SU-DHL-6 (cell line): ENCODE measurements at regions not wholly inside any gene's neighbourhood (a gene's known extent, or its start where the extent isn't known, plus 50 kb on each side); places are given as distances from the start of the nearest gene placed in this dataset.

ENCODE experiments used
- H2AFZ ChIP-seq: fragments of 200-600 bp; sonication (generic); 2 replicates; pipeline ENCODE4 v1.6.1; 2014; ENCODE audit warnings: low read depth, mild to moderate bottlenecking, moderate library complexity, mixed read lengths, antibody characterized with exemption, low read length; ENCODE audit not compliant: severe bottlenecking
- H3F3A ChIP-seq: fragments of 200-600 bp; shearing (Covaris generic); 2 replicates; pipeline ENCODE4 v1.6.0; 2016; ENCODE audit warnings: antibody characterized with exemption, mild to moderate bottlenecking; ENCODE audit not compliant: insufficient read depth
- H3K27ac ChIP-seq: fragments of 200-600 bp; sonication (generic); 2 replicates; pipeline ENCODE4 v1.5.1; 2016; ENCODE audit warnings: low read depth, mild to moderate bottlenecking, low read length, moderate library complexity, mixed read lengths
- H3K27me3 ChIP-seq: fragments of 200-600 bp; sonication (generic), shearing (Covaris generic); 2 replicates; pipeline ENCODE4 v1.6.0; 2014; ENCODE audit warnings: mild to moderate bottlenecking, low read length
- H3K36me3 ChIP-seq: fragments of 200-600 bp; sonication (generic); 2 replicates; pipeline ENCODE4 v1.6.1; 2014; ENCODE audit warnings: mild to moderate bottlenecking, low read length, mixed read lengths
- H3K4me2 ChIP-seq: fragments of 300-600, 200-600 bp; shearing (Covaris generic), sonication (generic); 2 replicates; pipeline ENCODE4 v1.6.0; 2014; ENCODE audit warnings: low read length, low read depth, mild to moderate bottlenecking; ENCODE audit not compliant: poor library complexity, severe bottlenecking
- H3K4me3 ChIP-seq: fragments of 200-600 bp; sonication (generic); 2 replicates; pipeline ENCODE4 v1.5.1; 2014; ENCODE audit warnings: antibody characterized with exemption, low read length, mild to moderate bottlenecking, mixed read lengths; ENCODE audit not compliant: insufficient read depth, poor library complexity, severe bottlenecking
- H3K79me2 ChIP-seq: fragments of 200-600 bp; sonication (generic); 2 replicates; pipeline ENCODE4 v1.6.1; 2014; ENCODE audit warnings: mild to moderate bottlenecking, low read length, moderate library complexity; ENCODE audit not compliant: insufficient read depth
- H3K9ac ChIP-seq: fragments of 200-600 bp; sonication (generic); 2 replicates; pipeline ENCODE4 v1.7.0; 2014; ENCODE audit warnings: mild to moderate bottlenecking, low read length
- H3K9me2 ChIP-seq: fragments of 200-600 bp; sonication (generic); replicated peaks from 2 replicates; pipeline ENCODE4 v1.6.1; 2014; ENCODE audit warnings: low read length; ENCODE audit not compliant: insufficient read depth
- H3K9me3 ChIP-seq: fragments of 200-600 bp; sonication (generic); 2 replicates; pipeline ENCODE4 v1.6.1; 2014; ENCODE audit warnings: low read length, mixed read lengths; ENCODE audit not compliant: insufficient read depth
- H4K20me1 ChIP-seq: fragments of 200-600 bp; sonication (generic); 2 replicates; pipeline ENCODE4 v1.6.1; 2014; ENCODE audit warnings: low read depth, mild to moderate bottlenecking, antibody characterized with exemption, low read length, moderate library complexity, mixed read lengths
- CTCF ChIP-seq: fragments of 200-600 bp; sonication (generic); IDR thresholded peaks from one replicate; pipeline ENCODE4 v1.5.1; 2017; ENCODE audit warnings: antibody characterized with exemption, mild to moderate bottlenecking, low read length, moderate library complexity; ENCODE audit not compliant: insufficient read depth, poor library complexity, severe bottlenecking
- EZH2phosphoT487 ChIP-seq: fragments of 200-600 bp; sonication (generic), shearing (Covaris generic); conservative IDR thresholded peaks from 2 replicates; pipeline ENCODE4 v1.6.1; 2018; ENCODE audit warnings: mild to moderate bottlenecking, antibody characterized with exemption, low read length, moderate library complexity, mixed read lengths

DNA sequence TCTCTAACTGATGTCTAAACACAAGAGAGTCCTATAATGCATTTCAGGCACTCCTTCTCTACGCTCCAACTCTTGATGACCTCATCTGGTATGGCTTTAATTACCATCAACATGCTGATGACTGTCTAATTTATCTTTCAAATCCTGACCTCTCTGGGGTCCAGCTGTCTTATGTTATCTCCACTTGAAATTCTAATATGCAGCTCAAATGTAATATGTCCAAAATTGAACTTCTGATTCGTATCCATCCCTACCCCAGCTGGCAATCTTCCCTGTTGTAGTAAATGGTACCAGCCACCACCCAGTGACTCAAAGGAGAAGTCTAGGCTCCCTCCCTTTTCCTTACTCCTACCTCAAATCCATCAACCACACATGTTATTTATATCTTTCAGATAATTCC is 288.0 kb upstream of the SLC10A2 start:
- TF ChIP-seq EZH2phosphoT487, result no peak
- no peak for TF ChIP-seq CTCF

DNA sequence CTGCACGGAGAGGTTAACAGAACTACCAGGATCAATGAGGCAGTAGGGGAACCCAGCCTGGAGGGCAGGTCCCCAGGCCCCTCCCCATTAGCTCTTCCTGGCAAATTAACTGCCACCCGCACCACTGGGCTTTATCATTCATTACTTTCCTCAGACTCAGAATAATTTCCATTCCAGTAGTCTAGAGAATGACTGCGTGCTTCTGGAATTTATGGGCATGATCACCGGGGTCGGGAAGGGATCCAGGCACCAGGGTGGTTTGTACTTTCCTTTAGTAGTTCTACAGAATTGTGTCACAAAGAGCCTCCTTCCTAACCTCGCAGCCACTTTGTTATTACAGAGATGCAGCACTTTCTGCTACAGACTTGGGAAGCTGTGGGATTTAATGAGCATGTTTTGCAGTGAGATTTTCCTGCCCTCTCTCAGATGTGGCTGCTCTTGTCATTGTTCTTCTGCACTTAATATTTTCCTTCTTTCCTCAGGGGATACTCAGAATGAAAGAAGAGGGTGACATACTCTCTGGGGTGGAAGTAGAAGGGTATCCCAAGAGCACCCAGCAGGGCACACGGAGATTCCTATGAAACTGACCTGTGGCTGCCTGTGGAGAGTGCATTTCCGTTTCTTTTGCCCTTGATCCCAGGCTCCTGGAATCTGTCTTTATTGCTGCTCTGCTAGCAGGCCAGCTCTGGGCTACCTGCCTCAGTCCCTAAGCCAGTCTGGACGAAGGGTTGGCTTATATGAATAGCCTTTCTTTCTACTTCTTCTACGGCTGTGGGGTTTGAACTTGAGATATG is 285.0 kb upstream of the SLC10A2 start:
- H3K9me2 ChIP-seq, result no peaks in the 10 kb centered on the region; the same call in 1 of the 2 replicates
- H3K36me3 ChIP-seq, result no peaks in the 10 kb centered on the region
- H3K9ac ChIP-seq, result no peak overlapping the region
- H3K4me2 ChIP-seq, result no peak overlapping the region
- no peaks in the 10 kb centered on the region for H4K20me1 ChIP-seq
- H3K4me3 ChIP-seq, result no peak overlapping the region
- H3K27me3 ChIP-seq, result no peaks in the 10 kb centered on the region
- H3K9me3 ChIP-seq, result no peaks in the 10 kb centered on the region
- no peaks in the 10 kb centered on the region for H3F3A ChIP-seq
- TF ChIP-seq CTCF (no peak), EZH2phosphoT487 (no peak)
- no peaks in the 10 kb centered on the region for H3K79me2 ChIP-seq
- H2AFZ ChIP-seq, result no peak overlapping the region
- H3K27ac ChIP-seq, result no peak overlapping the region

More for the DNA sequence above, 288.0 kb upstream of the SLC10A2 start:
- Histone ChIP-seq H3K36me3 (no peaks in the 10 kb centered on the region), H2AFZ (no peak overlapping the region), H3F3A (no peaks in the 10 kb centered on the region), H3K4me2 (no peak overlapping the region), H3K4me3 (no peak overlapping the region), H3K27me3 (no peaks in the 10 kb centered on the region), H3K79me2 (no peaks in the 10 kb centered on the region), H3K9ac (no peak overlapping the region), H3K9me2 (no peaks in the 10 kb centered on the region; the same call in 1 of the 2 replicates), H3K9me3 (no peaks in the 10 kb centered on the region), H3K27ac (no peak overlapping the region), H4K20me1 (no peaks in the 10 kb centered on the region)

DNA sequence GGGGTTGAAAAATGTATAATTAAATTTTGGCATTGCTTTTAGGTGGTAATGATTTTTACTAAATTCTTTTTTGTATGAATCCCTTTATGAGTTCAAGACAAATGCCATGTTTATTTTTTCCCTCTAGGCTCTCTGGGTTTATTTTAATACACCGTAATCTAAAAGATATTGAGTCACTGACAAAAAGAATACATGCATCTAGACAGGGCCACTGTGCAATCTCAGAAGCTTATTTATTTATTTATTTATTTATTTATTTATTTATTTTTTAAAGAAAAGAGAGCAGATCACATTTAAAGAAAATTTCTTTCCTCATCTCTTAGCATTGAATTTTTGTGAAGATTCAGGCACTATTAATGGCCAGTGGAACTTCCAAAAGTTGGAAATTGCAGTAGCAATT is 283.9 kb upstream of the SLC10A2 start:
- H3K79me2 ChIP-seq, result no peaks in the 10 kb centered on the region
- TF ChIP-seq EZH2phosphoT487 (no peak), CTCF (no peak)
- no peaks in the 10 kb centered on the region for H3K27me3 ChIP-seq
- no peaks in the 10 kb centered on the region for H4K20me1 ChIP-seq
- no peaks in the 10 kb centered on the region; the same call in 1 of the 2 replicates for H3K9me2 ChIP-seq
- H3F3A ChIP-seq, result no peaks in the 10 kb centered on the region
- H3K27ac ChIP-seq, result no peak overlapping the region
- no peaks in the 10 kb centered on the region for H3K9me3 ChIP-seq
- H2AFZ ChIP-seq, result no peak overlapping the region
- H3K9ac ChIP-seq, result no peak overlapping the region
- no peak overlapping the region for H3K4me3 ChIP-seq
- no peaks in the 10 kb centered on the region for H3K36me3 ChIP-seq
- H3K4me2 ChIP-seq, result no peak overlapping the region
